RWPE1 (cell line): ENCODE measurements at regions not wholly inside any gene's neighbourhood (a gene's known extent, or its start where the extent isn't known, plus 50 kb on each side); places are given as distances from the start of the nearest gene placed in this dataset.

Experiments
- CTCF ChIA-PET: fragments of 350-600 bp; sonication (Branson Sonifier 250); formaldehyde crosslinking; extraction: SDS; loops from one replicate; lab custom pipeline; 2021; lab: Yijun Ruan, JAX
- POLR2A ChIA-PET: fragments of 400-600 bp; formaldehyde crosslinking; extraction: SDS; loops from one replicate; lab custom pipeline; 2020; ENCODE audit warnings: antibody characterized with exemption; ENCODE audit not compliant: low non-redundant PET; lab: Yijun Ruan, JAX
- DNase-seq: peaks from one replicate; pipeline ENCODE4 v3.0.0; 2012; ENCODE audit warnings: low spot score
- H3K27ac ChIP-seq: fragments of 450-650 bp; 2 replicates; pipeline ENCODE4 v1.5.1; 2017
- TF ChIP-seq, protein P1 (sequence below): fragments of 450-650 bp; conservative IDR thresholded peaks from 2 replicates; pipeline ENCODE4 v1.5.1; 2017; ENCODE audit warnings: low read depth, mild to moderate bottlenecking

DNA sequence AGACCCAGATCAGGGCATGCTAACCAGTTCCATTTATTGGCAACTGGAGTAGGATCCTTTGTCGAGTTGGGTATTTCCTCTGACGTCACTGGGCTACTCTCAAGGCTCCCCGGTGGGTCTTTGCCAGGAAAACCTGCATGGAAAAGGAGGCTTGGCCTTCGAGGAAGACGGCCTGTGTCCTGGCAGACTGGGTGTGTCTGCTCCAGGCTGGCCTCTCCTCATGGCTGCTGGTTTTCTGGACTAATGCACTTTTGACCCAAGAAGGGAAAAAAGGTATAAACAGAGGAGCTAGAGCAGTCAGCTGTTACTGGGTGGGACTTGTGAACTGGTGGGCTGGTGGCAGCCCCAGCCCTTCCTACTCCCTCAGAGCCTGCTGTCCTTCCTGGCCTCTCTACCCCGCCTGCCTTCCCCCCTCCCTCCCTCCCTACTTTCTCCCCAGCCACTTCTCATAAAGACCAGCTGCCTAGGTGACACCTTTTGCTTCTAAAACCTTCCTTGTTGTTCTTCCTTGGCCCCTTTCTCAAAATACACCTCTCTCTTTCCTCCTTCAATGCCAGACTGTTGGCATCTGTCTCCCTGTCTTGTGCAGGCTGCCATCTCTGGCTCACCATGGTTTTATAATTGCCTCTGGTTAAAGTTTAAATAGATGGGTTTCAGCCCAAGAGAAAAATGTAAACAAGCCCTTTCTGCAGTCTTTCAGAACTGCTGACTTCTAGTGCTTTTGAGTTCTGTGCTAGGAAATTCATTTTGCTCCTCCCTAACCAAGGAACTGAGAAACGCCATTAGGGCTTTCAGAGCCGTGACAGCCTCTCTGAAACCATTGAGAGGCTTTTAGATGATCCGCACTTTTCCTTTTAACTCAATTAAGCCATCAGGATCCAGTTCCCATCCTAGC, 101.8 kb upstream of the MKLN1 start:
- TF ChIP-seq, protein P1, sequence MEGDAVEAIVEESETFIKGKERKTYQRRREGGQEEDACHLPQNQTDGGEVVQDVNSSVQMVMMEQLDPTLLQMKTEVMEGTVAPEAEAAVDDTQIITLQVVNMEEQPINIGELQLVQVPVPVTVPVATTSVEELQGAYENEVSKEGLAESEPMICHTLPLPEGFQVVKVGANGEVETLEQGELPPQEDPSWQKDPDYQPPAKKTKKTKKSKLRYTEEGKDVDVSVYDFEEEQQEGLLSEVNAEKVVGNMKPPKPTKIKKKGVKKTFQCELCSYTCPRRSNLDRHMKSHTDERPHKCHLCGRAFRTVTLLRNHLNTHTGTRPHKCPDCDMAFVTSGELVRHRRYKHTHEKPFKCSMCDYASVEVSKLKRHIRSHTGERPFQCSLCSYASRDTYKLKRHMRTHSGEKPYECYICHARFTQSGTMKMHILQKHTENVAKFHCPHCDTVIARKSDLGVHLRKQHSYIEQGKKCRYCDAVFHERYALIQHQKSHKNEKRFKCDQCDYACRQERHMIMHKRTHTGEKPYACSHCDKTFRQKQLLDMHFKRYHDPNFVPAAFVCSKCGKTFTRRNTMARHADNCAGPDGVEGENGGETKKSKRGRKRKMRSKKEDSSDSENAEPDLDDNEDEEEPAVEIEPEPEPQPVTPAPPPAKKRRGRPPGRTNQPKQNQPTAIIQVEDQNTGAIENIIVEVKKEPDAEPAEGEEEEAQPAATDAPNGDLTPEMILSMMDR: no peak
- CTCF ChIA-PET: no interaction called here
- POLR2A ChIA-PET: no interaction called here
- peak overlapping the region; percentile 33 for H3K27ac ChIP-seq
- DNase-seq: peak; percentile 13

DNA sequence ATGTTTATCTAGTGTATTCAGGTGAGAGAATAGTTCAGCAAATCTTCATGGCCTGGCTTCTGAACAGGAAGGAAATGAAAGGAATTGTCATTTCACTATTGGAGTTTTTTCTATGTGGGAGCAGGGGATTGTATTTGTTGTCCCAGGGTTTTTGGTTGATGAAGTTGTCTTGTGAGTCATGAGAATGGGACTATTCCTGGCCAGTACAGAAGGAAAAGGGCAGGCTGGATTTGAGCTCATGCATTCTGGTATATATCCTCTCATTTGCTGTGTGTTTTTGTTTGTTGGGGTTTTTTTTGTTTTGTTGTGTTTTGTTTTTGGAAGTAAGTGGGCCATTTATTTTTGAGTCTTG, 101.2 kb upstream of the MKLN1 start:
- CTCF ChIA-PET: no interaction called here
- no peak overlapping the region for H3K27ac ChIP-seq
- TF ChIP-seq, protein P1: no peak
- DNase-seq: no peak
- POLR2A ChIA-PET: no interaction called here

DNA sequence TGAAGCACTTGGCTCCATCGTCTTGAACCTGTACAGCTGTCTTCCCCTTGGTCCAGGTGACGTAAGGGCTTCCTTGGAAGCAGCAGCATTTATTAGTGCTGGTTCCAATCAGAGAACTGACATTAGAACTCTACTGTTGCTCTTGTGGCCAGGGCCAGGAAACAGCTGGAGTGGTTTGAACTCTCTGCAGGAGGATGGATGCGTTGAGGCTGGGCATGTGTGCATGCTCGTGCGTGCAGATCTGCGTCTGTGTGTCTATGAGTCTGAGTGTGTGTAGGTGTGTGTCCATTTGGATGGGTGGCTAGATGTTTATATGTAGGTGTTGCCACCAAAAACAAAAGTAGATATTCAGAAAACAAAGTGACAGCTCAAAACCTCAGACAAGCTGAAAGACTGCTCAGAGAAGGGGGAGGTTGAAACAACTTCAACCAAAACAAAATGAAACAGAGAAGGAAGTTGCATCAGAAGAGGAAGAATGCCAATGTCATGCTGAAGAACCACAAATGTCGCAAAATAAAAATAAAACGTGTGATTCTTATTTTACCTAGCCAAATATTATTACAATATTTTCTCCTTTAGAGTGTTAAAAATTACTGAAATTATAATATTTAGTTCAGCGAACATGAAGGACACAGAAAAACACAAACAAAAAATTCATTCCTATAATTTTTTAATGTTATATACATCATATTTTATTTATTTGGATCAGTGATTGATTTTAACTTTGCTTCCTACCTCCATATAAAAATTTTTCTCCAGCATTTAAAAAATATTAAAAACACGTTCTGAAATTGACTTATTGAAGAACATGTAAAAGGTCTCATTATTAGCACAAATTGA, 96.1 kb upstream of the MKLN1 start:
- ChIA-PET CTCF (no interaction called here), POLR2A (no interaction called here)
- DNase-seq: no peak
- H3K27ac ChIP-seq: no peak overlapping the region
- TF ChIP-seq, protein P1: no peak

DNA sequence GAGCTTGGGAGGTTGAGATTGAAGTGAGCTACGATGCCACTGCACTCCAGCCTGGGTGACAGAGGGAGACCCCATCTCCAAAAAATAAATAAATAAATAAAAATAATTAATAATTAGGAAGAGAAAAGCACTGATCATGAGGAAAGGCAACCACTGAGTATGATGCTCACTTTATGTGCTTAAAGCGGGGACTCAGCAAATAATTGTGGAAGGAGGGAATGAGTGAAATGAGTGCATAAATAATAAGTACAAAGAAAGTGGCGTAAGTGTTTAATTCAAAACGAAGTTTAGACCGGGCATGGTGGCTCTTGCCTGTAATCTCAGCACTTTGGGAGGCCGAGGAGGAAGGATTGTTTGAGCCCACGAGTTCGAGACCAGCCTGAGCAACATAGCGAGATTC, 94.9 kb upstream of the MKLN1 start:
- POLR2A ChIA-PET: no interaction called here
- no peak overlapping the region for H3K27ac ChIP-seq

DNA sequence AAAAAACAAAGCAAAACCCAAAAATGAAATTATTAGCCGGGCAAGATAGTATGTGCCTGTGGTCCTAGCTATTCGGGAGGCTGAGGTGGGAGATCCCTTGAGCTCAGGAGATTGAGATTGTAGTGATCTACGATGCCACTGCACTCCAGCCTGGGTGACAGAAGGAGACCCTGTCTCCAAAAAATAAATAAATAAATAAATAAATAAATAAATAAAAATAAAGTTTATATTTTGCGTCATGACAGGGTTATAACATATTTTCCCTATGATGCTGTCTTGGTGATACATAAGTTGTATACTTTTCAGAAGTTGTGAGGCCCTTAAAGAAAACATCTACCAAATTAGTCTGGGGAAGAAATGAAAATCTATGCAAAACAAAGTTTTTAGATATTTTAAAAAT, 94.5 kb upstream of the MKLN1 start:
- no peak for DNase-seq
- TF ChIP-seq, protein P1: no peak
- no peak overlapping the region for H3K27ac ChIP-seq
- ChIA-PET CTCF (interaction anchor here (0.9 kb wide), 1 partner anchor 13 kb away, joined by 3 read pairs; no protein-coding TSS in a partner anchor), POLR2A (no interaction called here)

More for the DNA sequence above, 94.9 kb upstream of the MKLN1 start:
- TF ChIP-seq, protein P1: no peak
- CTCF ChIA-PET: interaction anchor here (0.9 kb wide), 1 partner anchor 13 kb away, joined by 3 read pairs; no protein-coding TSS in a partner anchor
- no peak for DNase-seq

DNA sequence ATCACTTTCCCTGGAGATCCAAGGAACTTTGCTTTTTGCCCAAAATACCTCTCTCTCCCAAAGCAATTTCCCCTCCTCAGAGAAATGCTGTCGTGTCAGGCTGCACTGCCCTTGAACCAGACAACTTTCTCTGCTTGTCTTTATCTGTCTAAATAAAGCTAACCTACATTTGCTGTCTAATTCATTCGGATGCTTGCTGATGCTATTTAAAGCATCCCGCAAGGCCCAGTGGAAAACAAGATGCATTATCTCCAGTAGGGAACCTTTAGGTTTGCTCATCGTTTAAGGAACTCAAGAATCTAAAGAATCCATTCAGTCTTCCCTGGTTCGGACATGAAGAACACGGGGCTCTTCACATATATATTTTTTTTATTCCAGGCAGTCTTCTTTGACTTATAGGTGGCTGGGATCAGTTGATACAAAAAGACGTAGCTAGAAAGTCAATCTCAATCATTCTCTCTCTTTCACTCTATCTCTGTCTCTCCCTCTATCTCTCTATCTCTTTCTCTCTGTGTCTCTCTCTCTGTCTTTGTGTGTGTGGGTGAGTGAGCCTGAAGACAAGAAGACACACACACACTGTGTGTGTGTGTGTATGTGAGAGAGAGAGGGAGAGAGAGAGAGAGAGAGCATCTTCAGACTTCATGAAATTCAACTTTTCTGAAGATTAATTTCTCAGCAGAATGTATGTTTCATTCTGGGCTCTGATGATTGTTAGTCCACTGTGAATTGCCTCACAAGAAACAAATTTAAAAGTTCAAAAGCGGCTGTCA, 92.8 kb upstream of the MKLN1 start:
- DNase-seq: no peak
- TF ChIP-seq, protein P1: no peak
- CTCF ChIA-PET: interaction anchor here (0.7 kb wide), 1 partner anchor 718 kb away, joined by 3 read pairs; no protein-coding TSS in a partner anchor
- POLR2A ChIA-PET: no interaction called here
- no peak overlapping the region for H3K27ac ChIP-seq
